ENCODE measurements at regions not wholly inside any gene's neighbourhood (a gene's known extent, or its start where the extent isn't known, plus 50 kb on each side); places are given as distances from the start of the nearest gene placed in this dataset.

- H3K27me3 ChIP-seq: no peaks in the 10 kb centered on the region
- H3K27ac ChIP-seq: no peak overlapping the region
- H3K4me3 ChIP-seq: no peak overlapping the region
- no peaks in the 10 kb centered on the region for H3K36me3 ChIP-seq
- no peaks in the 10 kb centered on the region for H3K9me3 ChIP-seq
- TF ChIP-seq, protein P1, sequence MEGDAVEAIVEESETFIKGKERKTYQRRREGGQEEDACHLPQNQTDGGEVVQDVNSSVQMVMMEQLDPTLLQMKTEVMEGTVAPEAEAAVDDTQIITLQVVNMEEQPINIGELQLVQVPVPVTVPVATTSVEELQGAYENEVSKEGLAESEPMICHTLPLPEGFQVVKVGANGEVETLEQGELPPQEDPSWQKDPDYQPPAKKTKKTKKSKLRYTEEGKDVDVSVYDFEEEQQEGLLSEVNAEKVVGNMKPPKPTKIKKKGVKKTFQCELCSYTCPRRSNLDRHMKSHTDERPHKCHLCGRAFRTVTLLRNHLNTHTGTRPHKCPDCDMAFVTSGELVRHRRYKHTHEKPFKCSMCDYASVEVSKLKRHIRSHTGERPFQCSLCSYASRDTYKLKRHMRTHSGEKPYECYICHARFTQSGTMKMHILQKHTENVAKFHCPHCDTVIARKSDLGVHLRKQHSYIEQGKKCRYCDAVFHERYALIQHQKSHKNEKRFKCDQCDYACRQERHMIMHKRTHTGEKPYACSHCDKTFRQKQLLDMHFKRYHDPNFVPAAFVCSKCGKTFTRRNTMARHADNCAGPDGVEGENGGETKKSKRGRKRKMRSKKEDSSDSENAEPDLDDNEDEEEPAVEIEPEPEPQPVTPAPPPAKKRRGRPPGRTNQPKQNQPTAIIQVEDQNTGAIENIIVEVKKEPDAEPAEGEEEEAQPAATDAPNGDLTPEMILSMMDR (IDR thresholded peaks at IDR 0.05): no peak
- no peak for TF ChIP-seq POLR2A (IDR thresholded peaks at IDR 0.05)
- TF ChIP-seq POLR2AphosphoS5 (IDR thresholded peaks at IDR 0.05; ENCODE audit: insufficient read depth in 1 of 2, low read depth in 1 of 2): no peak
- no peak for DNase-seq (ENCODE audit: extremely low spot score in 2 of 2)
- intact Hi-C loops (cut with DNase I): no loop called here
- no peaks in the 10 kb centered on the region for H3K4me1 ChIP-seq
These were observed 742.0 kb upstream of the RGMB start for GRCh38 chr5:98031496-98031895.

GRCh38 chr5:98031926-98032325, 741.5 kb upstream of the RGMB start:
- H3K27me3 ChIP-seq: no peaks in the 10 kb centered on the region
- H3K4me1 ChIP-seq: no peaks in the 10 kb centered on the region
- no peak for DNase-seq (ENCODE audit: extremely low spot score in 2 of 2)
- no peaks in the 10 kb centered on the region for H3K9me3 ChIP-seq
- intact Hi-C loops (cut with DNase I): no loop called here
- no peak overlapping the region for H3K27ac ChIP-seq
- no peaks in the 10 kb centered on the region for H3K36me3 ChIP-seq
- H3K4me3 ChIP-seq: no peak overlapping the region
- TF ChIP-seq, protein P1 (IDR thresholded peaks at IDR 0.05): no peak
- TF ChIP-seq POLR2A (IDR thresholded peaks at IDR 0.05): no peak
- no peak for TF ChIP-seq POLR2AphosphoS5 (IDR thresholded peaks at IDR 0.05; ENCODE audit: insufficient read depth in 1 of 2, low read depth in 1 of 2)

GRCh38 chr5:98041661-98042060, 731.8 kb upstream of the RGMB start:
- intact Hi-C loops (cut with DNase I): no loop called here
- no peaks in the 10 kb centered on the region for H3K4me1 ChIP-seq
- no peaks in the 10 kb centered on the region for H3K27me3 ChIP-seq
- no peaks in the 10 kb centered on the region for H3K36me3 ChIP-seq
- DNase-seq (ENCODE audit: extremely low spot score in 2 of 2): no peak
- H3K9me3 ChIP-seq: no peaks in the 10 kb centered on the region
- TF ChIP-seq, protein P1 (IDR thresholded peaks at IDR 0.05): no peak
- no peak for TF ChIP-seq POLR2AphosphoS5 (IDR thresholded peaks at IDR 0.05; ENCODE audit: insufficient read depth in 1 of 2, low read depth in 1 of 2)
- no peak for TF ChIP-seq POLR2A (IDR thresholded peaks at IDR 0.05)
- H3K27ac ChIP-seq: no peak overlapping the region
- H3K4me3 ChIP-seq: no peak overlapping the region

- DNase-seq (ENCODE audit: extremely low spot score in 2 of 2): no peak
- Histone ChIP-seq H3K27me3 (no peaks in the 10 kb centered on the region), H3K4me1 (no peaks in the 10 kb centered on the region), H3K27ac (no peak overlapping the region), H3K9me3 (no peaks in the 10 kb centered on the region), H3K4me3 (no peak overlapping the region), H3K36me3 (no peaks in the 10 kb centered on the region)
- TF ChIP-seq POLR2AphosphoS5 (IDR thresholded peaks at IDR 0.05; ENCODE audit: insufficient read depth in 1 of 2, low read depth in 1 of 2): no peak
- TF ChIP-seq, protein P1 (IDR thresholded peaks at IDR 0.05): no peak
- TF ChIP-seq POLR2A (IDR thresholded peaks at IDR 0.05): no peak
- intact Hi-C loops (cut with DNase I): no loop called here
These were observed 730.9 kb upstream of the RGMB start for GRCh38 chr5:98042521-98042920.

DNA sequence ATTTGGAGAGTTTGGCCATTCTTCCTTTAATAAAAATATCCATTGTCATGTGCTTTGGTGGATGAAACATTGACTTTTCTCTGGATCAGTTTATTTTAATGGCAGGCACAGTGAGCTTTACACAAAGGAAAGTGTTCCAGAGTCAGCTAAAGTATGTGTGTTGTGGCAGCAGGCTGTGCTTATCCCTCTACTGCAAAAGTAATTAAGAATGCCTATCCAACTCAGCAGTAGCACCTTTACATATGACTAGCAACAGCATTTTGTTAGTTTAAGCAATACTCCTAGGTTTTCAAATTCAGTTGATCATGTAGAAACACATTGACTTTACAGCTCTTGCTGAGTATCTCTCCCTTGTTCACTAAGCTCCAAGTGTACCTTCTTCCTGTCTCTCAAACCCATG, 730.5 kb upstream of the RGMB start:
- intact Hi-C loops (cut with DNase I): no loop called here

More for the DNA sequence above, 730.5 kb upstream of the RGMB start:
- no peak overlapping the region for H3K4me3 ChIP-seq
- H3K27me3 ChIP-seq: no peaks in the 10 kb centered on the region
- TF ChIP-seq POLR2AphosphoS5 (IDR thresholded peaks at IDR 0.05; ENCODE audit: insufficient read depth in 1 of 2, low read depth in 1 of 2): no peak
- TF ChIP-seq, protein P1 (IDR thresholded peaks at IDR 0.05): no peak
- no peak for TF ChIP-seq POLR2A (IDR thresholded peaks at IDR 0.05)
- H3K9me3 ChIP-seq: no peaks in the 10 kb centered on the region
- no peak overlapping the region for H3K27ac ChIP-seq
- H3K36me3 ChIP-seq: no peaks in the 10 kb centered on the region
- DNase-seq (ENCODE audit: extremely low spot score in 2 of 2): no peak
- H3K4me1 ChIP-seq: no peaks in the 10 kb centered on the region
